Tibial nerve (tissue), 4 donors: ENCODE measurements at regions not wholly inside any gene's neighbourhood (a gene's known extent, or its start where the extent isn't known, plus 50 kb on each side); places are given as distances from the start of the nearest gene placed in this dataset.

Experiments used
- CTCF ChIP-seq, 5 experiments: fragments of 200-600 bp in 3 of 5; fragments of 450-650 bp in 2 of 5; sonication (generic) in 3 of 5; IDR thresholded peaks; one replicate each; pipeline ENCODE4 v1.5.1; 2016 to 2019; ENCODE audit warnings: antibody characterized with exemption in 5 of 5, mild to moderate bottlenecking in 3 of 5, moderate library complexity in 2 of 5
- EP300 ChIP-seq, 2 donors: sonication (generic); formaldehyde crosslinking; IDR thresholded peaks; one replicate each; pipeline ENCODE4 v1.6.1; 2017; ENCODE audit warnings: antibody characterized with exemption in 2 of 2, mild to moderate bottlenecking in 1 of 2
- POLR2A ChIP-seq, 2 donors: fragments of 450-650 bp; IDR thresholded peaks; one replicate each; pipeline ENCODE4 v1.6.1; 2017; ENCODE audit warnings: antibody characterized with exemption in 2 of 2, mild to moderate bottlenecking in 2 of 2, moderate library complexity in 2 of 2

DNA sequence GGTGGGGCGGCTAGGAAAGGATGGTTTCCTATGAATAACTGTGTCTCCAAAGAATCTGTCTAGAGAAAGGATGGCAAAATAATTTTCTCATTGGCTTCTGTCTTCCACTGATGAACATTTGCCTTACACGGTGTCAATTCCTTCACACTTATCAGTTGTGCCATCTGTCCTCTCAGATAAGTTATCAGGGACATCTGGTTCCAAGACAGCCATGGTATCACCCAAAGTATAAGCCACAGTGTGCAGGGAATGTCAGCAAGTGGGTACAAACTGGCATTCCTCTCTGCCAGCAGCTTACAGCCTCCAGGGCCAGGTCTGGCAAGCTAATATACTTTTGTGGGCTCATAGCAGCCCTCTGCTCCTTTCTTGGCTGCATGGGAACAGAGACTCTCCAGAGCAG is 1092.0 kb downstream of the EFNA5 start:
- no peak for TF ChIP-seq EP300 (IDR thresholded peaks at IDR 0.05)
- no peak for TF ChIP-seq CTCF (IDR thresholded peaks at IDR 0.05)
- TF ChIP-seq POLR2A (IDR thresholded peaks at IDR 0.05), result no peak
